Cardiac fibroblast (primary cell): ENCODE measurements at regions not wholly inside any gene's neighbourhood (a gene's known extent, or its start where the extent isn't known, plus 50 kb on each side); places are given as distances from the start of the nearest gene placed in this dataset.

Experiments
- DNase-seq, 2 donors: peaks; one replicate each; pipeline versions ENCODE4 v3.0.0 to v3.0.0-alpha.2; 2010; ENCODE audit warnings: low read depth in 2 of 2
- H3K4me3 ChIP-seq, 2 donors: replicated peaks in 1 of 2; 1 replicate in 1 of 2; 2 replicates in 1 of 2; pipeline ENCODE4 v1.5.1; 2011; ENCODE audit warnings: low read depth in 2 of 2, low read length in 2 of 2, mild to moderate bottlenecking in 2 of 2, moderate library complexity in 1 of 2
- CTCF ChIP-seq: IDR thresholded peaks from one replicate; pipeline ENCODE4 v1.5.1; 2011; ENCODE audit warnings: low read depth, mild to moderate bottlenecking, low read length, inconsistent platforms

DNA sequence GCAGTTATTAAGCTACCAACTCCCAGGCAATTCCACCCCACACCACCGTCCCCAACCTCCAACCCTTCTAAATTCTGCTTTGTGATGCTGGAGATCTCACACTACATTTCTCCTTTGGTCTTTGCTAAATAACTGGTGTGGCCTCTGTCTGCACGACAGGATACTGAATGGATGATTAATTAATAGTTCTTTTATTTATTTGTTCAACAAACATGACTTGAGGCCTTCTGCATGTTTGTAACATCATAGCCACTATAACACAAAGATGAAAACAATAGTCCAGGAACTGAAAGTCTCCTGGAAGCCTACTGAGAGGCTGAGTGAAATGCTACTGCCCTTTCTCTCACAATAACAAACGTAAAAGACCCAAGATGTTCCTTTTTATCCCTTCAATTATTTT is 609.5 kb upstream of the UBE2E2 start:
- no peak for DNase-seq
- no peak for TF ChIP-seq CTCF
- no peak overlapping the region for H3K4me3 ChIP-seq

GRCh38 chr3:22594990-22595389 is 608.1 kb upstream of the UBE2E2 start:
- TF ChIP-seq CTCF = no peak
- no peak for DNase-seq
- H3K4me3 ChIP-seq = no peak overlapping the region

DNA sequence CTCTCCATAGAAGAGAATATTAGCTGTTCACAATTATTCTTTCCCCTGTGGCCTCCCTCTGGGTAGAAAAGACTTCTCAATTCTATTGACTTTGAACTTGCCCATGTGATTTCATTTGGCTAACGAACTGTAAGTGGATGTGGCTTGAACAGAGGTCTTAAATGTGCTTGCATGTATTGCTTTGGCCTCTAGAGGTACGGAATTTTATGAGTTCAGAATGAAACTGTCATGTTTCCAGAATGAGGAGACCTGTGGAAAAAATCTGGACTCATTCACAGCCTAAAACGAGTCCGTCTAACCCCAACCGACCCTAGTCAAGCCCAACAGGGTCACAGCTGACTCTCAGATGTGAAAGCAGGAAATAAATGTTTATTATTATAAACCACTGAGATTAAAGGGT is 596.7 kb upstream of the UBE2E2 start:
- TF ChIP-seq CTCF = no peak
- no peak overlapping the region for H3K4me3 ChIP-seq
- DNase-seq = no peak

DNA sequence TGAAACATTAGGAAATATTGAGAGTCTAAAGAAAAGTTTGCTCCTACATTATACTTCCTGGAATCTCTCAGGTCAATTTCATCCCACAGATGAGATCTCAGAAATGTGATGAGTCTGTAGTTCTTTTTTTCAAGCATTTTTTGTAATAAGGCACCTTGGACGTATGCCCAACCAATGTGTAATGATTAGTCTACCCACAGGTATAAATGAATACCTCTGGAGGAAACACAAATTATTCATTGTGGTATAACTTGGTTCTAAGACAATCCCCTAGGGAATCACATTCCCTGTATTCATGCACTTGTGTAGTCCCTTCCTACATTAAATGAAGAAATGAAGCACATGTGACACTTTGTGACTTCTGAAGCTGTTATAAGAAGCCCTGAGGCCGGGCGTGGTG is 596.2 kb upstream of the UBE2E2 start:
- H3K4me3 ChIP-seq = no peak overlapping the region
- no peak for DNase-seq
- no peak for TF ChIP-seq CTCF

DNA sequence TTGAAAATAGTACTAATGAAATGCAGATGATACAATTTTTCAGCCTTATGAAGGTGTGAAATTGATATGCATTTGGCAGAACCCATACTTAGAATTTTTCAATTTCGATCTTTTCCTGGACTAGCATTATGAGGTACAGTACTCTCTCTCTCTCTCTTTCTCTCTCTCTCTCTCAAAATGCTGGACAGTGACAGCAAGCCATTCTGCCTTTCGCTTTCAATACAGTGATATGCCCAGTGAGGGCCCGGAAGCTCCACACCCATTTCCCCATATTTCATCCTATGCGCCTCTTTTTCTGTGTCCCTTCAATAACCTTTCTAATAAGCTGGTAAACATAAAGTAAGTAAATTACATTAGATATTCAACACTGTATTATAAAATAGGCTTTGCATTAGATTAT is 595.0 kb upstream of the UBE2E2 start:
- H3K4me3 ChIP-seq = no peak overlapping the region
- TF ChIP-seq CTCF = no peak
- no peak for DNase-seq

- no peak overlapping the region for H3K4me3 ChIP-seq
- TF ChIP-seq CTCF = no peak
- DNase-seq = no peak
Observed at GRCh38 chr3:22608721-22609120, 594.4 kb upstream of the UBE2E2 start.

DNA sequence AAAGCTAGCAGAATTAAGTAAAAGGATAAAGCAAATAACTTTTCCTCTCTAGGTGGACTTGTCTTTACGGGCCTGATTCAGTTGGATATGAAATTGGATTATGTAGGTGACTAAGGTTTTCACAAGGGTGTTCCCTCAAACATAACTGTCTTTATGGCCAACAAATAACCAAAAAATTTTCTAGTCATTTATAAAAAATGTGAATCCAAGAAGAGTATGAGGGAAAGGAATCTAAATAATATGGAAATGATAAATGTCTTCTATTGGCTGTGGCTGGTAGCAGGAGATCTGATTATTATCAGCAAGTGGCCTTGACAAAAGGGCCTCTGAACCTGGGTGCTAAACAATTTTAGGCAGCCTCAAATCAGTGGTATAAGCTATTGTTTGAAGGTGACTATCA is 594.0 kb upstream of the UBE2E2 start:
- no peak overlapping the region for H3K4me3 ChIP-seq
- DNase-seq = no peak
- TF ChIP-seq CTCF = no peak
